ENCODE measurements at regions not wholly inside any gene's neighbourhood (a gene's known extent, or its start where the extent isn't known, plus 50 kb on each side); places are given as distances from the start of the nearest gene placed in this dataset.

DNA sequence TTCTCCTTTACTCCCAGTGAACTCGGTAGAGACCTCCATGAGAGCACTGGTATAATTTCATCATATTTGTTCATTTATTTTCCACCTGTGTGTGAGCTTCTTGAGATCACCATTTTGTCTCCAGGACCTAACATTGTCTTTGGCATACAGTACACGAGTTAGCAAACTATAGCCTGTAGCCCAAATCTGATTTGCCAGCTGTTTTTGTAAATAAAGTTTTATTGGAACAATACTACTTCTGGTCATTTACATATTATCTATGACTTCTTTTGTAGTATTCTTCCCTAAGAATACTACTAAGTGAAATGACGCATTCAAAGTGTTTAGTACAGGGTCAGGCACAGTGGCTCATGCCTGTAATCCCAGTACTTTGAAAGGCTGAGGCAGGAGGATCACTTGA lies 449.5 kb downstream of the PLPP3 start:
- TF ChIP-seq, protein P1, sequence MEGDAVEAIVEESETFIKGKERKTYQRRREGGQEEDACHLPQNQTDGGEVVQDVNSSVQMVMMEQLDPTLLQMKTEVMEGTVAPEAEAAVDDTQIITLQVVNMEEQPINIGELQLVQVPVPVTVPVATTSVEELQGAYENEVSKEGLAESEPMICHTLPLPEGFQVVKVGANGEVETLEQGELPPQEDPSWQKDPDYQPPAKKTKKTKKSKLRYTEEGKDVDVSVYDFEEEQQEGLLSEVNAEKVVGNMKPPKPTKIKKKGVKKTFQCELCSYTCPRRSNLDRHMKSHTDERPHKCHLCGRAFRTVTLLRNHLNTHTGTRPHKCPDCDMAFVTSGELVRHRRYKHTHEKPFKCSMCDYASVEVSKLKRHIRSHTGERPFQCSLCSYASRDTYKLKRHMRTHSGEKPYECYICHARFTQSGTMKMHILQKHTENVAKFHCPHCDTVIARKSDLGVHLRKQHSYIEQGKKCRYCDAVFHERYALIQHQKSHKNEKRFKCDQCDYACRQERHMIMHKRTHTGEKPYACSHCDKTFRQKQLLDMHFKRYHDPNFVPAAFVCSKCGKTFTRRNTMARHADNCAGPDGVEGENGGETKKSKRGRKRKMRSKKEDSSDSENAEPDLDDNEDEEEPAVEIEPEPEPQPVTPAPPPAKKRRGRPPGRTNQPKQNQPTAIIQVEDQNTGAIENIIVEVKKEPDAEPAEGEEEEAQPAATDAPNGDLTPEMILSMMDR (conservative IDR thresholded peaks at IDR 0.05; ENCODE audit: low read length), result no peak
- no peak for TF ChIP-seq EZH2phosphoT487 (IDR thresholded peaks at IDR 0.05; ENCODE audit: borderline replicate concordance, low read depth, low read length)
- intact Hi-C loops (cut with micrococcal nuclease; ENCODE audit: unreplicated experiment), result no loop called here

DNA sequence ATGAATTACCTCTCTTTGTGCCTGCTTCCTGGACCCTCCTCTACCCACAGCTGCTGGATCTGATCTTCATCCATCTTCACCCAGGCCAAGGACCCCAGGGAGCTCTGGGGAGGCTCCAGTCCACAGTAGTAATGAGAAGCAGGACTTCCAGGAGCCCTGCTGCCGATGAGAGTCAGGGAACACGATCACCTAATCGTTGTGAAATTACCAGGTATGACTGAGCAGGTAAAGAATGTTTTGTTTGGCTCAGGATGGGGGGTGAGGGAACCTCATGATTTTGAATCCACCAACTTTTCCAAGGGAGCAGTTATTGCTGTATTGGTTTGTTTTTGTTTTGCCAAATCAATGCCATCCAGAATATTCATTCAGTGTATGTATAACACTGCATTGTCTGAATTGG lies 454.0 kb downstream of the PLPP3 start:
- BruUV-seq (replicated peaks), result no TSS peak
- H3K79me2 ChIP-seq (ENCODE audit: insufficient read depth, low read depth, low read length), result no peaks in the 10 kb centered on the region
- H3K9me3 ChIP-seq (ENCODE audit: low read length), result no peaks in the 10 kb centered on the region
- no peaks in the 10 kb centered on the region for H3K36me3 ChIP-seq (ENCODE audit: insufficient read depth, low read length)
- H2AFZ ChIP-seq (ENCODE audit: low read length), result no peak overlapping the region
- CTCF ChIA-PET (ENCODE audit: unreplicated experiment), result no interaction called here
- no peak overlapping the region for H3K4me3 ChIP-seq (ENCODE audit: low read depth, low read length, poor library complexity, severe bottlenecking)
- H3K4me2 ChIP-seq (ENCODE audit: low read length), result no peak overlapping the region
- no peaks in the 10 kb centered on the region for H3K4me1 ChIP-seq (ENCODE audit: insufficient read depth, low read length, poor library complexity, severe bottlenecking)
- H3K9me2 ChIP-seq (ENCODE audit: insufficient read depth, low read length), result no peaks in the 10 kb centered on the region
- no peak for TF ChIP-seq EZH2phosphoT487 (IDR thresholded peaks at IDR 0.05; ENCODE audit: borderline replicate concordance, low read depth, low read length)
- TF ChIP-seq, protein P1 (conservative IDR thresholded peaks at IDR 0.05; ENCODE audit: low read length), result no peak
- POLR2A ChIA-PET, result no interaction called here
- no peak overlapping the region for H3K27ac ChIP-seq (ENCODE audit: low read depth, low read length, poor library complexity, severe bottlenecking)
- DNase-seq (ENCODE audit: low spot score), result no peak
- intact Hi-C loops (cut with micrococcal nuclease; ENCODE audit: unreplicated experiment), result no loop called here
- no peaks in the 10 kb centered on the region for H4K20me1 ChIP-seq (ENCODE audit: insufficient read depth, low read length)

More for the DNA sequence above, 449.5 kb downstream of the PLPP3 start:
- POLR2A ChIA-PET, result no interaction called here
- BruUV-seq (replicated peaks), result no TSS peak
- H4K20me1 ChIP-seq (ENCODE audit: insufficient read depth, low read length), result no peaks in the 10 kb centered on the region
- H3K27ac ChIP-seq (ENCODE audit: low read depth, low read length, poor library complexity, severe bottlenecking), result no peak overlapping the region
- CTCF ChIA-PET (ENCODE audit: unreplicated experiment), result no interaction called here
- no peaks in the 10 kb centered on the region for H3K9me3 ChIP-seq (ENCODE audit: low read length)
- no peak overlapping the region for H3K4me2 ChIP-seq (ENCODE audit: low read length)
- no peak overlapping the region for H3K4me3 ChIP-seq (ENCODE audit: low read depth, low read length, poor library complexity, severe bottlenecking)
- H2AFZ ChIP-seq (ENCODE audit: low read length), result no peak overlapping the region
- H3K79me2 ChIP-seq (ENCODE audit: insufficient read depth, low read depth, low read length), result no peaks in the 10 kb centered on the region
- no peaks in the 10 kb centered on the region for H3K9me2 ChIP-seq (ENCODE audit: insufficient read depth, low read length)
- no peak for DNase-seq (ENCODE audit: low spot score)
- H3K4me1 ChIP-seq (ENCODE audit: insufficient read depth, low read length, poor library complexity, severe bottlenecking), result no peaks in the 10 kb centered on the region
- H3K36me3 ChIP-seq (ENCODE audit: insufficient read depth, low read length), result no peaks in the 10 kb centered on the region

DNA sequence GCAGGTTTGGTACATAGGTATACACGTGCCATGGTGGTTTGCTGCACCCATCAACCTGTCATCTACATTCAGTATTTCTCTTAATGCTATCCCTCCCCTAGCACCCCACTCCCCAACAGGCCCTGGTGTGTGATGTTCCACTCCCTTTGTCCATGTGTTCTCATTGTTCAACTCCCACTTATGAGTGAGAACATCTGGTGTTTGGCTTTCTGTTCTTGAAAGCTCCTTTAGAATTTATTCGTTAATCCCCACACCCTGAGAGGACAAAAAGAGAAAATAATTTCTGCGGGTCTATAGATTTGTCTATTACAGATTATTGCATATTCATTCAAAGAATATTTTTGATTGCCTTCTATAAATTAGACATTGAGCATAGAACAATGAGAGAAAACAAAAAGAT lies 455.5 kb downstream of the PLPP3 start:
- intact Hi-C loops (cut with micrococcal nuclease; ENCODE audit: unreplicated experiment), result no loop called here

More for the DNA sequence above, 455.5 kb downstream of the PLPP3 start:
- no peaks in the 10 kb centered on the region for H3K36me3 ChIP-seq (ENCODE audit: insufficient read depth, low read length)
- no peaks in the 10 kb centered on the region for H4K20me1 ChIP-seq (ENCODE audit: insufficient read depth, low read length)
- H3K79me2 ChIP-seq (ENCODE audit: insufficient read depth, low read depth, low read length), result no peaks in the 10 kb centered on the region
- no peaks in the 10 kb centered on the region for H3K9me3 ChIP-seq (ENCODE audit: low read length)
- H3K27ac ChIP-seq (ENCODE audit: low read depth, low read length, poor library complexity, severe bottlenecking), result no peak overlapping the region
- no peak overlapping the region for H3K4me2 ChIP-seq (ENCODE audit: low read length)
- POLR2A ChIA-PET, result no interaction called here
- no peak overlapping the region for H3K4me3 ChIP-seq (ENCODE audit: low read depth, low read length, poor library complexity, severe bottlenecking)
- TF ChIP-seq EZH2phosphoT487 (IDR thresholded peaks at IDR 0.05; ENCODE audit: borderline replicate concordance, low read depth, low read length), result no peak
- TF ChIP-seq, protein P1 (conservative IDR thresholded peaks at IDR 0.05; ENCODE audit: low read length), result no peak
- no peaks in the 10 kb centered on the region for H3K9me2 ChIP-seq (ENCODE audit: insufficient read depth, low read length)
- H3K4me1 ChIP-seq (ENCODE audit: insufficient read depth, low read length, poor library complexity, severe bottlenecking), result no peaks in the 10 kb centered on the region
- no TSS peak for BruUV-seq (replicated peaks)
- DNase-seq (ENCODE audit: low spot score), result no peak
- CTCF ChIA-PET (ENCODE audit: unreplicated experiment), result no interaction called here
- H2AFZ ChIP-seq (ENCODE audit: low read length), result no peak overlapping the region
